Adrenal gland (tissue), 9 donors: ENCODE measurements at regions not wholly inside any gene's neighbourhood (a gene's known extent, or its start where the extent isn't known, plus 50 kb on each side); places are given as distances from the start of the nearest gene placed in this dataset.

Experiments
- DNase-seq, 7 donors: peaks; one replicate each; pipeline ENCODE4 v3.0.0-alpha.2; 2019 to 2020
- H3K27ac ChIP-seq, 5 donors: fragments of 200-600 bp; sonication (generic) in 4 of 5; 1 replicate in 3 of 5; 2 replicates in 2 of 5; pipeline versions ENCODE4 v1.5.1 to v1.8.0; 2016 to 2020; ENCODE audit warnings: mild to moderate bottlenecking in 1 of 5
- H3K27me3 ChIP-seq: fragments of 200-600 bp; 2 replicates; pipeline ENCODE4 v1.8.0; 2021
- H3K36me3 ChIP-seq, 2 donors: fragments of 200-600 bp; replicated peaks in 1 of 2; 1 replicate in 1 of 2; 2 replicates in 1 of 2; pipeline versions ENCODE4 v1.5.1 to v1.8.0; 2018 to 2022
- H3K4me1 ChIP-seq, 2 donors: fragments of 200-600 bp; replicated peaks in 1 of 2; 1 replicate in 1 of 2; 2 replicates in 1 of 2; pipeline versions ENCODE4 v1.5.1 to v1.8.0; 2018 to 2021
- H3K4me3 ChIP-seq, 4 donors: fragments of 200-600 bp; sonication (generic) in 3 of 4; one replicate each; pipeline ENCODE4 v1.5.1; 2016 to 2018
- H3K9me3 ChIP-seq, 3 donors: fragments of 200-600 bp; sonication (generic) in 1 of 3; replicated peaks in 1 of 3; 1 replicate in 2 of 3; 2 replicates in 1 of 3; pipeline versions ENCODE4 v1.5.1 to v1.8.0; 2016 to 2021
- POLR2A ChIP-seq, 2 donors: fragments of 450-650 bp; IDR thresholded peaks; one replicate each; pipeline ENCODE4 v1.6.1; 2017; ENCODE audit warnings: antibody characterized with exemption in 2 of 2, mild to moderate bottlenecking in 2 of 2, moderate library complexity in 1 of 2
- WGBS, 4 donors: extraction: QIAGEN DNeasy Blood & Tissue Kit in 2 of 4; methylation state at CpG; one replicate each; pipeline versions ENCODE4 v1.1.5 to v1.1.7; 2013 to 2017; 5-methylcytosine and 5-hydroxymethylcytosine counted together
- intact Hi-C, 2 donors: fragments of 100-400 bp; cut with DNase I; formaldehyde crosslinking; loops; one replicate each; pipeline versions ENCODE4 v1.14.1 to v1.15.0; 2022 to 2023
- TF ChIP-seq, protein P1 (sequence below), 6 experiments: fragments of 450-650 bp in 4 of 6; fragments of 200-600 bp in 2 of 6; sonication (generic) in 1 of 6; IDR thresholded peaks; 1 replicate in 5 of 6; 2 replicates in 1 of 6; pipeline versions ENCODE4 v1.5.1 to v1.8.0; 2016 to 2021; ENCODE audit warnings: antibody characterized with exemption in 6 of 6, mild to moderate bottlenecking in 2 of 6, moderate library complexity in 1 of 6
- donor health status: healthy with polysubstance abuse.
- donor health status: Bipolar disorder and iron deficiency.
- donor health status: DM: yes; HTN: yes; CAD: no.
- donor health status: DM: no; HTN: no; CAD: no.
- donor health status: DM: no; HTN: no; CAD: no.

DNA sequence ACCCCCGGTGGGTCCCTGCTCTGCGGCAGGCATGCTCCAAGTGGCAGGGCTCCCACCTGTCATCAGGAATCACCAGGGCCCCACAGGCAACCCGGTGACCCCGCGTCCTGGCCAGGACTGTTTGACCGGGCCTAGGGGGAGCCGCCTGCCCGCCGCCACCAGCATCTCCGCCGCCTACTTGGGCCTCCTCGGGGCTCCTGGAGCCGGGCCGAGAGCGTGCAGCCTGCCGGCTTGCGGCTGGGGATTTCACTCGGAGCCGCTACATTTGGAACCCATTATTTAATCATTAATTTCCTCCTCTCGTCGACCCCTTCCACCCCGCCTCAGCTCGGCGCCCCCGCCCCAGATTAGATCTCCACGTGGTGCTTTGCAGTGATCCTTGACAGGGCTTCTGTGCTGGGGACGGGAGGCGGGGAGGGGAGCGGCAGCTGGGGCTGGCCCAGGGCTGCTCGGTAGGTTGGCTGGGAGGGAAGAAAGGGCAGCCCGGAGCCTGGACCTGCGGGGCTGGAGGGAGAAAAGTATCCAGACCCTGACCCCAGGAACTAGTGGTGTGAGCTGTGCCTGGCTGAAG lies 295.4 kb downstream of the CYP26B1 start:
- Histone ChIP-seq H3K9me3 (no peaks in the 10 kb centered on the region), H3K4me3 (no peak overlapping the region), H3K4me1 (no peaks in the 10 kb centered on the region), H3K36me3 (no peaks in the 10 kb centered on the region), H3K27ac (peak overlapping the region in 1 of 5 donors; percentile 31), H3K27me3 (no peaks in the 10 kb centered on the region)
- 36 to 55% (median 50%) methylated on average over 20 to 32 of the region's 32 CpGs for WGBS, 4 donors
- intact Hi-C loops = no loop called here
- TF ChIP-seq, protein P1, sequence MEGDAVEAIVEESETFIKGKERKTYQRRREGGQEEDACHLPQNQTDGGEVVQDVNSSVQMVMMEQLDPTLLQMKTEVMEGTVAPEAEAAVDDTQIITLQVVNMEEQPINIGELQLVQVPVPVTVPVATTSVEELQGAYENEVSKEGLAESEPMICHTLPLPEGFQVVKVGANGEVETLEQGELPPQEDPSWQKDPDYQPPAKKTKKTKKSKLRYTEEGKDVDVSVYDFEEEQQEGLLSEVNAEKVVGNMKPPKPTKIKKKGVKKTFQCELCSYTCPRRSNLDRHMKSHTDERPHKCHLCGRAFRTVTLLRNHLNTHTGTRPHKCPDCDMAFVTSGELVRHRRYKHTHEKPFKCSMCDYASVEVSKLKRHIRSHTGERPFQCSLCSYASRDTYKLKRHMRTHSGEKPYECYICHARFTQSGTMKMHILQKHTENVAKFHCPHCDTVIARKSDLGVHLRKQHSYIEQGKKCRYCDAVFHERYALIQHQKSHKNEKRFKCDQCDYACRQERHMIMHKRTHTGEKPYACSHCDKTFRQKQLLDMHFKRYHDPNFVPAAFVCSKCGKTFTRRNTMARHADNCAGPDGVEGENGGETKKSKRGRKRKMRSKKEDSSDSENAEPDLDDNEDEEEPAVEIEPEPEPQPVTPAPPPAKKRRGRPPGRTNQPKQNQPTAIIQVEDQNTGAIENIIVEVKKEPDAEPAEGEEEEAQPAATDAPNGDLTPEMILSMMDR (IDR thresholded peaks at IDR 0.05) = no peak
- peak in 1 of 7 donors; percentile 27 for DNase-seq

DNA sequence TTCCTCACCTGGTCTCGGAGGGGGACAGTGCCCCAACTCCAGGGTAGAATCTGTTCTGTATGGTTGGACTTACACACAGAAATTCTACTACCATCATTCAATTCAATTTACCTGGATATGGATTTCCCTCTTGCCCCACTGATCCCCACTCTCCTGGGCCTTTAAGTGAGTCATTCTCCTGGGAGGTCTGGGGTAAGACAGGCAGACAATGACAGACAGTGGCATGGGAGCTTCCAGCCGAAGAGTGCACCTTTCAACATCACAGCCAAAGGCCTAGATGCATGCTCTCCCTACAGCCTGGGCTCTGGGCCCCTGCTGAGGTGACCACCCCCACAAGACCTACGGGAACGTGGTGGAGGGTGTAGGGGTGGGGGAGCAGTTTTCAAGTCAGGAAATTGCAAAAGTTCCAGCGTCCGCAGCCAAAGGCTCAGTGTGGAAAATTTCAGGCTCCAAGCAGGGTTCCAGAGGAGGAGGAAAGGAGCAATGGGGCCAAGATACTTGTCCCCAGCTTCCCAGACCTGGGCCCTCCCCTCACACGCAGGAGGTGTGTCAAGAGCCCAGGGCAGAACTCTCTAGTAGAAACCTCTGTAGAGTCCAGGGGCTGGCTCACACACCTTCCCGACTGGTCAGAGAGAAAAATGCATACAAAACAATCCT lies 296.4 kb downstream of the CYP26B1 start:
- 65 to 87% (median 75%) methylated on average over 6 to 8 of the region's 8 CpGs for WGBS, 4 donors
- intact Hi-C loops = no loop called here
- DNase-seq = peak in 1 of 7 donors; percentile 20

DNA sequence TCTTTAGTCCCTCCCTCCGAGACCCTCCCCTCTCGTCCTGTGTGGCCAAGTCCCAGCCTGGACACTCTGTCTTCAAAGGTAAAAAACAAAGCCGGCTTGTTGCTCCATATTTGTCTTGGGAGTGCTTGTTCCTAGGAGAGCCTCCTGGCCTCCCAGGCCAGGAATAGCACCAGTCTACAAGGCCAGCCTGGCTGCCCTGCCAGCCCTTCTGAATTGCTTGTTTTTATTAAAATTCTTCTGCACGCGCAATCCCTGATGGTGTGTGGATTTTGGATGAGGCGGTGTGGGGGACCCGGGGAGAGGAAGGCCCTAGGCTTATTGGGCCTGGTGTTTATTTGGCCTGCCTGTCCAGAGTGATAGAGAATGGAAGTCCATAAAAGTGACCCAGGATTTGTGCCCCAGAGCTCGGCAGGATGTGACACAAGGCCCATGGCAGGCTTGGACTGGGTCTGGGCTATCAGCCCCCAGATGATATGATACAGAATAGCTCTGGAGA lies 297.3 kb downstream of the CYP26B1 start:
- H3K4me3 ChIP-seq = no peak overlapping the region
- DNase-seq = peak in 1 of 7 donors; percentile 39
- H3K4me1 ChIP-seq = no peaks in the 10 kb centered on the region
- 81 to 86% (median 82%) methylated on average over 8 of the region's 8 CpGs for WGBS, 4 donors
- no peaks in the 10 kb centered on the region for H3K36me3 ChIP-seq
- intact Hi-C loops = no loop called here
- H3K27ac ChIP-seq = peak overlapping the region in 1 of 5 donors; percentile 31
- H3K9me3 ChIP-seq = no peaks in the 10 kb centered on the region
- TF ChIP-seq, protein P1 (IDR thresholded peaks at IDR 0.05) = no peak
- TF ChIP-seq POLR2A (IDR thresholded peaks at IDR 0.05) = no peak
- H3K27me3 ChIP-seq = no peaks in the 10 kb centered on the region

More for the DNA sequence above, 296.4 kb downstream of the CYP26B1 start:
- no peaks in the 10 kb centered on the region for H3K4me1 ChIP-seq
- no peaks in the 10 kb centered on the region for H3K9me3 ChIP-seq
- peak overlapping the region in 1 of 5 donors; percentile 31 for H3K27ac ChIP-seq
- no peak overlapping the region for H3K4me3 ChIP-seq
- no peak for TF ChIP-seq POLR2A (IDR thresholded peaks at IDR 0.05)
- TF ChIP-seq, protein P1 (IDR thresholded peaks at IDR 0.05) = no peak
- H3K27me3 ChIP-seq = no peaks in the 10 kb centered on the region
- H3K36me3 ChIP-seq = no peaks in the 10 kb centered on the region

DNA sequence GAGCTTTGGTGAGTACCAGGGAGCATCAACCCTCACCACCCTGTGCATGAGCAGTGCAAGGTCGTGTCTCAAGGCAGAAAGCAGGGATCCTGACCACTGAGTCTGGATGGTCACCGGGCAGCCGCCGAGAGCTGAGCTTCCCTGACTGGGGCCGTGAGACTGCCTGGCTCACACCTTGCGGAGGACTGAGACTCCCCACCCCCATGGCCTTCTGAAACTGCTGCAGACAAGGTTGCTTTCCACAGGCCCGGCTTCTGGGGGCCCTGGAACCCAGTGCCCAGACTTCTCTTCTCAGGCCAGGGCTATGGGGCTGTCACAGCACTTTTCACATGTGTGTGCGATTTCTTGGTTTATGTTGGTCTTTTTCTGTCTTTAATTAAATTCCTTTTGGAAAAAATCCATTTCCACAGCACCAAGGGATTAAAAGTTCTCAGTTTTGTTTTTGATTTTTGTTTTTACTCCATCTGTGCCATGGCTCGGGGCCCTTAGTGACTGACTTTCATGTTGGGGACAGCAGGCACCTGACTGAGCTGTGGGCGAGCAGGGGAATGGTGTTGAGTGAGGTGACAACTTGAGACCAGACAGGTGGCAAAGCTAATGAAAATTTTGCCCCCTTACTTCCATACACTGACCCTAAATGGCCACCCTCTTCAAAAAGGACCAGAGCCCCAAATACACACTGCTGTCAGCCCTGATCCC lies 297.9 kb downstream of the CYP26B1 start:
- DNase-seq = peak in 1 of 7 donors; percentile 40
- no peaks in the 10 kb centered on the region for H3K4me1 ChIP-seq
- no peaks in the 10 kb centered on the region for H3K27me3 ChIP-seq
- no peak for TF ChIP-seq POLR2A (IDR thresholded peaks at IDR 0.05)
- TF ChIP-seq, protein P1 (IDR thresholded peaks at IDR 0.05) = no peak
- peak overlapping the region in 1 of 5 donors; percentile 31 for H3K27ac ChIP-seq
- no peaks in the 10 kb centered on the region for H3K36me3 ChIP-seq
- WGBS, 4 donors = 87 to 94% (median 88%) methylated on average over 10 of the region's 10 CpGs
- no peak overlapping the region for H3K4me3 ChIP-seq
- intact Hi-C loops = no loop called here
- H3K9me3 ChIP-seq = no peaks in the 10 kb centered on the region
